ENCODE measurements at regions not wholly inside any gene's neighbourhood (a gene's known extent, or its start where the extent isn't known, plus 50 kb on each side); places are given as distances from the start of the nearest gene placed in this dataset.
"Not testable (repeated sequence)": the region's sequence is repeated elsewhere in the genome, so short reads cannot be mapped to it uniquely, and the experiment has no call there.

DNA sequence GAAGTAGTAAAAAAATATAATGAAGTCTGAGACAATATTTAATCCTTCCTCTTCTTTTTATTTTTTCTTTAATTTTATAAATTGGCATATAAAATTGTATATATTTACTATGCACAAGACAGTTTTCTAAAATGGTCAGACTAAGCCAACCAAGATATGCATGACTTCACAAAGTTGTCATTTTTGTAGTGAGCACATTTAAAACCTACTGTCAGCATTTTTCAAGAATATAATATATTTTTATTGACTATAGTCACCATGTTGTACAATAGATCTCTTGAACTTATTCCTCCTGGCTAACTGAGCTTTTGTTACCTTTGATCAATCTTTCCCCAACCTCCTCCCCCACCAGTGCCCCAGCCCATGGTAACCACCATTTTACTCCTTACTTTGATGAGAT lies 129.2 kb downstream of the ATP6V1G3 start:
- no peak for DNase-seq (ENCODE audit: low read depth)

DNA sequence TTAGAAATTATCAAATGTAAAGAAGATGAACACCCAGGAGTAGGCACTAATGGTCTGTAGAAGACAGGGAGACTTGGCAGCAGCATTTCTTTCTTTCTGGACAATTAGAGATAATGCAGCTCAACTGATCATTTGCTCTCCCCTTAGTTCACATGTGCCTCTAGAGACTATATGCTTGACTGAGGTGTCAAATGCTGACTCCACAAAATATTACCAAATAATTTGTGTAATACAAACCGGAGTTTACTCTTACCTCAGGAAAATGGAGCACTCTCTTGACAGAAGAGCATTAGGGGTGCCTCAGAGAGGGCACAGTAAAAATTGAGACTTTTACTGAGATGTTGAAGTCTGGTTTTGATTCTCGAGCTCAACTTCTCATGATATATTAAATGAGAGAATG lies 131.8 kb downstream of the ATP6V1G3 start:
- DNase-seq (ENCODE audit: low read depth) = no peak

DNA sequence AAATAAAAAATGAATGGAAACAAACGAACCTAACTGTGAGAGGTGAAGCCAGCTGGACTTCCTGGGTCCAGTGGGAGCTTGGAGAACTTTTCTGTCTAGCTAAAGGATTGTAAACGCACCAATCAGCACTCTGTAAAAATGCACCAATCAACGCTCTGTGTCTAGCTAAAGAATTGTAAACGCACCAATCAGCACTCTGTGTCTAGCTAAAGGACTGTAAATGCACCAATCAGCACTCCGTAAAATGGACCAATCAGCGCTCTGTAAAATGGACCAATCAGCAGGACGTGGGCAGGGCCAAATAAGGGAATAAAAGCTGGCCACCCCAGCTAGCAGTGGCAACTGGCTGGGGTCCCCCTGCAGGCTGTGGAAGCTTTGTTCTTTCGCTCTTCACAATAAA lies 135.8 kb downstream of the ATP6V1G3 start:
- not testable (repeated sequence) for DNase-seq (ENCODE audit: low read depth)

DNA sequence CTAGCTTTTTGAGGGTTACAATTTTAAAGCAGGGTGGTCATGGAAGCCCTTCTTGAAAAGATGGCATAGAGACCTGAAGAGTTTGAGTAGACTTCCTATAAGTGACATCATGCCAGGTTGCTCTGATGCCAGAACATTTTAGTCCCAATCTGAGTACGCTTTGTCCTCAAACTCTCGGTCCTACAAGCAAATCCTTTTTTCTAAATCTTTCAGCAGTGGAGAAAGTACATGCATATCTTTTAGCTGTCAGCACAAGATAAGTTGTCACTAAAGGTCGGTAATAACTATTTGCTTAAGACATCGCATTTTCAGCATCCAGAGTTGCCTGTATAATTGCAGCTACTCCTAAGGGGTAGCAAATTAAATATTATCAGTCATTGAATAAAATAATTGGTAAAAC lies 140.4 kb downstream of the ATP6V1G3 start:
- DNase-seq (ENCODE audit: low read depth) = no peak

DNA sequence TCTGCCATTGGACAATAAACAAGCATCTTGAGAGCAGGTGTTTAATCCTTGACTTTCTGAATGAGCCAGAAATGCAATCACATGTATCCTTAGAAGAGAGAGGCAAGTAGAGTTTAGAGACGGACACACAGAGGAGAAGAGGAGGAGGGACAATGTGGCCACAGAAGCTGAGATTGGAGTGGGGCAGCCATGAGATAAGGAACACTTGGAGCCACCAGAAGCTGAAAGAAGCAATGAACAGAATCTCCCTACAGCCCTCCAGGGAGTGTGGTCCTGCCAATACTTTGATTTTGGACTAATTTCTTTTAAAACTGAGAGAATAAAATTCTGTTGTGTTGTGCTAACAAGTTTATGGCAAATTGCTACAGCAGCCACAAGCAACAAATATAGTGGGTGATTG lies 141.0 kb downstream of the ATP6V1G3 start:
- no peak for DNase-seq (ENCODE audit: low read depth)

DNA sequence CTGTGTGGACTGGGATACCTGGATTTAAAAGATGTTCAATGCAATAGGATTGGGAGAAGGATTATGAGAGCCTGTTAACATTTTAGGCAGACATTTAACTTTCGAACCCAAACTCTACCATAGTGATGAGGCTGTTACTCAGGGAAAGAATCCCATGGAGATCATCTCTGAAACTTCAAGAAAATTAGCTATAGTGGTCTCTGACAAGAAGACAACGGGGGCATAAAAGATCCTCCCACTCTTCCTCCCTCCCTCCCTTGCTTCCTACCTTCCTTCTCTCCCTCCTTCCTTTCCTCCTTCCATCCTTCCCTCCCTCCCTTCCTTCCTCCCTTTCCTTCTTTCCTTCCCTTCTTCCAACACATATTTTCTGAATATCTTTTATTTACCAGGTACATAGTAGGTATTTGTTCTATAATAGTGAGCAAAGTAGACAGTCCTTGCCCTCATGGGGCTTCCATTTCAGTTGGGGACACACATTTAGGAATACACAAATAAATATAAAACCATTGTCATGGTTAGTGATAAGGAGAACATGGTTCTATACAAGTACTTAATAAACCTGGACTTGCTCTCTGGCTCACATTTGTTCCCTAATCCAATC lies 143.2 kb downstream of the ATP6V1G3 start:
- no peak for DNase-seq (ENCODE audit: low read depth)

DNA sequence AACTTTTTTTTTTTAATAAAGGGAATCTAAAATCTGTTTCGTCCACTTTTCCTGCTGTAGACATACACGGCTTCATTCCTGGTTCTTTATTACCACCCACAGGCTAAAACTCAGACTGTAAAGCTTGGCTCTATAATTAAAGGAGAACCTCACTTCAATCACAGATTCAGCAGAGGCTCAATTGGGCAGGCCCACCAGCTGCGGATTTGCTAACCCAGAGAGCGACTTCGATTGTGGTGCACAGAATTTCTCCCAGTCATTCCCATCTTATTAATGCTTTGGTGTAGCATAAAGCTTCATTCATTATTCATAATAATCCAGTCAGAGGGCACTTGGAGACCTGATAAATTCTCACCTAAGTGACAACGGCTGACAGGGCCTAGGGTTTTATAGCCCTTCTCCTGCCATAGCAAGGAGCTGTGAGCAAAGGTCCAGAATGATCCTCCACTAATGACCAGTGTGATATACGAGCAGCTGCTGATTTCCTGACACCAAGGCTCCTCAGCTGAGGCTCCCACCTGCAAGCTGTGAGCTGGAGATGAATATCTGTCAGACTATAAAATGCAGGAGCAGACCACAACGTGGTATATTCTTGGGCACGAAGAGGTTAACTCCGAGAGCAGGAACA lies 149.0 kb downstream of the ATP6V1G3 start:
- no peak for DNase-seq (ENCODE audit: low read depth)

DNA sequence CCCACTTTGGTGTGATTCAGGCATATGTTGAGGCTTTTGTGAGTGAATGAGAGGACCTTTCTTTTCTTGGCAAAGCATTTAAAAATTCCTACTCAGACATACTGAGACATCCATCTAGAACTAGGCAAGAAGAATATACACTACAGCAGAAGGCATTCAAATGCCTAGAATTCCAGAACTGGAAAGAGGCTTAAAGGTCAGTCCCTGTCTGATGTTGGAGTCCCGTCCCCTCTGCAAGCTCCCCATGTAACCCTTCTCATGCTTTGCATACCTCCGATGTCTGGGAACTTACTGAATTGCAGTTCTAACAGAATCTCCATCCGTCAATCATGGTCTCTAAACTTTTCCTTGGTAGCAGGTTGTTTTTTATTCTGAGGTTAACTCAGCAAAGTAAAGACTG lies 152.9 kb downstream of the ATP6V1G3 start:
- peak; percentile 55 for DNase-seq (ENCODE audit: low read depth)

DNA sequence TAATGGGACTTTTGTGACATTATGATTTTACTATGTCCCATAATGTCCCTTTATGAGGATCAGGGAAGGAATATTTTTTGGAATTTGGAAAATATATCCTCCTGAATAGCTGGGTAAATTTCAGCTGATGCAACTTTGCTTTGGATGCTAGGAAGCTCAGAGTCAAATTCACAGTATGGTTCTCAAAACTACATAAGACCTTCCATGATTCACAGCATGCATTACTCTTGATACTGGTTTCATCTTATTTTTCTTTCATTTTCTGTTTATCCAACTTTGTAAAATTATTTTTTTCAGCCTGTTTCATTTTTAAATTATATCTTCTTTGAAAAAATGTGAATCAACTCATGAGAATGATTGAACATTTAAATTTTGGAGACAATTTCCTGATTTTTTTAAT lies 160.2 kb downstream of the ATP6V1G3 start:
- no peak for DNase-seq (ENCODE audit: low read depth)

DNA sequence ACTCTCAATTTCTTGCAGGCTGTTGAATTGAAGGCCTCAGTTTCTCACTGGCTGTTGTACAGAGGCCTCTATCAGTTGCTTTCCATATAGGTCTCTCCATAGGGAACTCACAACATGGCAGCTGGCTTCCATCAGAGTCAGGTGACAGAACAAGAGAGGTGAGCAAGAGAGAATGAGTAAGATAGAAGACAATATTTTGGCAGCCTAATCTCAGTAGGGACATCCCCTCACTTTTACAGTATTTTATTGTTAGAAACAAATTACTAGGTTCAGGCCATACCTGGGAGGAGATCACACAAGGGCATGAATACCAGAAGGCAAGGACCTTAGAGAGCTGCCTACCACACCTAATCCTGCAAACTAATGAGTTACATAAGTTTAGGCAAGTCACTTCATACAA lies 162.8 kb downstream of the ATP6V1G3 start:
- DNase-seq (ENCODE audit: low read depth) = no peak

DNA sequence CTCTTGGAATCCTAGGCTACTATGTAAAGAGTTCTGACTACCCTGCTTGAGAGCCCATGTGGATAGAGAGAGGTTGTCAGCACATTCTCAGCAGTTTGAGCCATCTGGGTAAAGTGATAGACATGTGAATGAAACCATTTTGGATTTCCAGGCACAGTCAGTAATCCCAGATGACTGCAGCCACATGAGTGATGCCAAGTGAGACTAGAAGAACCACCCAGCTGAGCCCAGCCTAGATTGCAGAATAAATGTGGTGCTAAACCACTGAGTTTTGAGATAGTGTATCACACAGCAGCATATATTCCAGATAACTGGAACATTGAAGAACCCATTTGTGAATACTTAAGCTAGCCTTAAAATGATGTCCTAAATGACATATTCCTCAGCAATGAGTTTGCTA lies 166.2 kb downstream of the ATP6V1G3 start:
- no peak for DNase-seq (ENCODE audit: low read depth)

DNA sequence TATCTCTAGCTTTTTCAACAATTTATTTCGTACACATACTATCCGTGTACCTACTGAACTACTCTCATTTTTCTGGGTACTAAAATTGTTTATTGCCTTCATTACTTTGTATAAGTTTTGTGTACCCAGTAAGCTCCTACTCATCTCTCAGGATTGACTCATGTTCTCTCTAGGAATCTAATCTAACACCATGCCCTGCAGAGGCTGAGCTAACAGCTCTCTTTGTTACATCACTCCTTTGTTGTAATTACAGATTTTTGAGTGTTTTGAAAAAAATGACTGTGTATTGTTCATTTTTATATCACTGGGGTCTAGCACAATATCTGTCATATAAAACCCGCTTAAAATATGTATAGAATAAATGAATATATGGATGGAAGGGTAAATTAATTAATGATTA lies 167.1 kb downstream of the ATP6V1G3 start:
- DNase-seq (ENCODE audit: low read depth) = peak; percentile 63
